SK-N-SH (cell line): ENCODE measurements at regions not wholly inside any gene's neighbourhood (a gene's known extent, or its start where the extent isn't known, plus 50 kb on each side); places are given as distances from the start of the nearest gene placed in this dataset.

Source experiments
- CTCF ChIA-PET: fragments of 300-600, 350-600 bp; formaldehyde crosslinking; extraction: SDS; loops from one replicate; lab custom pipeline; 2021; lab: Yijun Ruan, JAX
- POLR2A ChIA-PET: fragments of 350-600 bp; sonication (Branson Sonifier 250); formaldehyde crosslinking; extraction: SDS; loops from one replicate; lab custom pipeline; 2020; ENCODE audit warnings: antibody characterized with exemption, inconsistent platforms; lab: Yijun Ruan, JAX
- DNase-seq: peaks from one replicate; pipeline ENCODE4 v3.0.0; 2012
- H2AFZ ChIP-seq: fragments of 200-600 bp; sonication (generic); 2 replicates; pipeline ENCODE4 v1.8.1; 2016; ENCODE audit warnings: antibody characterized with exemption, mild to moderate bottlenecking, low read depth
- H3F3A ChIP-seq: fragments of 200-600 bp; sonication (generic); replicated peaks from 2 replicates; pipeline ENCODE3; 2016; ENCODE audit warnings: antibody characterized with exemption, mild to moderate bottlenecking; ENCODE audit not compliant: insufficient read depth
- H3K27ac ChIP-seq, 2 experiments: fragments of 200-500 bp in 1 of 2; fragments of 200-600 bp in 1 of 2; sonication (Bioruptor generic) in 1 of 2; sonication (generic), shearing (Covaris generic) in 1 of 2; 2 replicates each; pipeline versions ENCODE4 v1.5.1 to v1.6.1; 2014 to 2016; ENCODE audit warnings: low read depth in 2 of 2, inconsistent platforms in 1 of 2, low read length in 1 of 2, mild to moderate bottlenecking in 1 of 2, mixed read lengths in 1 of 2
- H3K27me3 ChIP-seq: fragments of 200-600 bp; sonication (generic), shearing (Covaris generic); 2 replicates; pipeline ENCODE4 v1.6.1; 2016; ENCODE audit warnings: mixed run types; ENCODE audit not compliant: insufficient read depth
- H3K36me3 ChIP-seq, 2 experiments: fragments of 200-500 bp in 1 of 2; fragments of 200-600 bp in 1 of 2; sonication (Bioruptor generic) in 1 of 2; sonication (generic) in 1 of 2; replicated peaks in 1 of 2; 2 replicates each; pipeline versions ENCODE3 to v1.5.1; 2014 to 2016; ENCODE audit warnings: low read length in 1 of 2, mild to moderate bottlenecking in 1 of 2; ENCODE audit not compliant: insufficient read depth in 2 of 2, control insufficient read depth in 1 of 2
- H3K4me1 ChIP-seq, 2 experiments: fragments of 200-500 bp in 1 of 2; fragments of 200-600 bp in 1 of 2; sonication (Bioruptor generic) in 1 of 2; sonication (generic), shearing (Covaris generic) in 1 of 2; 2 replicates each; pipeline versions ENCODE4 v1.5.1 to v1.6.1; 2014 to 2016; ENCODE audit warnings: low read depth in 1 of 2, low read length in 1 of 2, mixed run types in 1 of 2; ENCODE audit not compliant: insufficient read depth in 2 of 2, control insufficient read depth in 1 of 2
- H3K4me2 ChIP-seq: fragments of 200-600 bp; sonication (generic), shearing (Covaris generic); 2 replicates; pipeline ENCODE4 v1.6.1; 2017; ENCODE audit warnings: mixed run types
- H3K4me3 ChIP-seq, 2 experiments: fragments of 200-500 bp in 1 of 2; fragments of 200-600 bp in 1 of 2; sonication (Bioruptor generic) in 1 of 2; sonication (generic), shearing (Covaris generic) in 1 of 2; 2 replicates each; pipeline versions ENCODE4 v1.5.1 to v1.8.1; 2014 to 2016; ENCODE audit warnings: low read depth in 2 of 2, inconsistent platforms in 1 of 2, low read length in 1 of 2, mild to moderate bottlenecking in 1 of 2, mixed read lengths in 1 of 2, moderate library complexity in 1 of 2
- H3K79me2 ChIP-seq: fragments of 200-600 bp; sonication (generic); 2 replicates; pipeline ENCODE4 v1.8.1; 2017; ENCODE audit warnings: mild to moderate bottlenecking; ENCODE audit not compliant: insufficient read depth
- H3K9ac ChIP-seq: fragments of 200-600 bp; sonication (generic); 2 replicates; pipeline ENCODE4 v1.6.1; 2017; ENCODE audit warnings: mixed run types
- H3K9me2 ChIP-seq: fragments of 200-600 bp; sonication (generic); 2 replicates; pipeline ENCODE4 v1.6.1; 2017; ENCODE audit warnings: mixed run types
- H3K9me3 ChIP-seq: fragments of 200-600 bp; sonication (generic); 2 replicates; pipeline ENCODE4 v1.6.1; 2017; ENCODE audit warnings: mixed run types, mild to moderate bottlenecking, moderate library complexity
- H4K20me1 ChIP-seq: fragments of 200-600 bp; sonication (generic); 2 replicates; pipeline ENCODE4 v1.6.1; 2017; ENCODE audit warnings: mild to moderate bottlenecking, mixed run types; ENCODE audit not compliant: insufficient read depth
- CHD2 ChIP-seq: fragments of 150-350 bp; IDR thresholded peaks from 2 replicates; pipeline ENCODE4 v1.6.1; 2018; ENCODE audit warnings: low read length; ENCODE audit not compliant: partially characterized antibody
- ELF1 ChIP-seq: IDR thresholded peaks from 2 replicates; pipeline ENCODE4 v1.4.0; 2012
- EP300 ChIP-seq, 2 experiments: IDR thresholded peaks; 2 replicates each; pipeline versions ENCODE4 v1.4.0 to v1.6.1; 2012; ENCODE audit warnings: borderline replicate concordance in 1 of 2, low read depth in 1 of 2, low read length in 1 of 2
- EZH2phosphoT487 ChIP-seq: fragments of 200-600 bp; sonication (generic); IDR thresholded peaks from 2 replicates; pipeline ENCODE4 v1.6.1; 2017; ENCODE audit warnings: low read depth, mixed run types, mild to moderate bottlenecking, antibody characterized with exemption, moderate library complexity, borderline replicate concordance
- FOXJ3 ChIP-seq: sonication (generic); formaldehyde crosslinking; IDR thresholded peaks from 2 replicates; pipeline ENCODE4 v1.5.1; 2020; ENCODE audit warnings: mild to moderate bottlenecking, missing genetic modification reagents
- GATA2 ChIP-seq: sonication (generic); formaldehyde crosslinking; IDR thresholded peaks from 2 replicates; pipeline ENCODE4 v1.5.0; 2020; ENCODE audit warnings: mild to moderate bottlenecking, missing genetic modification reagents
- IRF3 ChIP-seq: fragments of 150-350 bp; IDR thresholded peaks from 2 replicates; pipeline ENCODE4 v1.6.1; 2016; ENCODE audit warnings: mild to moderate bottlenecking, low read depth, low read length
- JUND ChIP-seq: IDR thresholded peaks from 2 replicates; pipeline ENCODE4 v1.4.0; 2012
- MAX ChIP-seq: IDR thresholded peaks from 2 replicates; pipeline ENCODE4 v1.4.0; 2012; ENCODE audit warnings: low read depth
- MEF2A ChIP-seq: IDR thresholded peaks from 2 replicates; pipeline ENCODE4 v1.4.0; 2012; ENCODE audit warnings: low read depth, borderline replicate concordance
- MXI1 ChIP-seq: IDR thresholded peaks from 2 replicates; pipeline ENCODE4 v1.6.1; 2012; ENCODE audit warnings: mild to moderate bottlenecking, low read depth, low read length, improper control_type of control experiment
- RAD21 ChIP-seq: IDR thresholded peaks from 2 replicates; pipeline ENCODE4 v1.6.1; 2012; ENCODE audit warnings: mild to moderate bottlenecking, low read length
- RCOR1 ChIP-seq: fragments of 150-350 bp; IDR thresholded peaks from 2 replicates; pipeline ENCODE4 v1.6.1; 2017; ENCODE audit warnings: antibody characterized with exemption, low read length
- RFX5 ChIP-seq: IDR thresholded peaks from 2 replicates; pipeline ENCODE4 v1.6.1; 2012; ENCODE audit warnings: mild to moderate bottlenecking, improper control_type of control experiment, low read length
- RXRA ChIP-seq: IDR thresholded peaks from 2 replicates; pipeline ENCODE4 v1.4.0; 2012; ENCODE audit warnings: low read depth, mild to moderate bottlenecking, borderline replicate concordance
- TAF1 ChIP-seq: IDR thresholded peaks from 2 replicates; pipeline ENCODE4 v1.6.1; 2012; ENCODE audit warnings: low read depth, mild to moderate bottlenecking, low read length, moderate library complexity, borderline replicate concordance
- TEAD4 ChIP-seq: IDR thresholded peaks from 2 replicates; pipeline ENCODE4 v1.4.0; 2012; ENCODE audit warnings: mild to moderate bottlenecking, borderline replicate concordance; ENCODE audit not compliant: insufficient read depth
- USF2 ChIP-seq: fragments of 150-350 bp; IDR thresholded peaks from 2 replicates; pipeline ENCODE4 v1.6.1; 2017; ENCODE audit warnings: antibody characterized with exemption, low read length, low read depth, borderline replicate concordance
- ZBTB33 ChIP-seq: IDR thresholded peaks from 2 replicates; pipeline ENCODE4 v1.4.0; 2012; ENCODE audit warnings: low read depth, borderline replicate concordance
- WGBS: methylation state at CpG from one replicate; pipeline ENCODE4 v1.1.6; 2017; ENCODE audit warnings: low lambda C conversion rate; 5-methylcytosine and 5-hydroxymethylcytosine counted together

- H3K79me2 ChIP-seq: no peaks in the 10 kb centered on the region
- no peaks in the 10 kb centered on the region for H3K4me1 ChIP-seq
- H3K4me2 ChIP-seq: no peak overlapping the region
- ChIA-PET CTCF (no interaction called here), POLR2A (no interaction called here)
- no peaks in the 10 kb centered on the region for H4K20me1 ChIP-seq
- no peak overlapping the region for H3K9ac ChIP-seq
- H3K27ac ChIP-seq: no peak overlapping the region
- no peaks in the 10 kb centered on the region for H3K36me3 ChIP-seq
- H3K9me3 ChIP-seq: no peaks in the 10 kb centered on the region; the same call in 1 of the 2 replicates
- H2AFZ ChIP-seq: no peak overlapping the region
- 15% methylated on average over 6 of the region's 6 CpGs for WGBS
- H3K9me2 ChIP-seq: no peaks in the 10 kb centered on the region
- no peaks in the 10 kb centered on the region for H3F3A ChIP-seq
- no peak for TF ChIP-seq FOXJ3 (CRISPR knock-in tag)
- TF ChIP-seq ZBTB33: no peak
- no peak for TF ChIP-seq MXI1
- no peak for TF ChIP-seq RXRA
- no peak for TF ChIP-seq USF2
- no peak for TF ChIP-seq EZH2phosphoT487
- no peak for TF ChIP-seq TEAD4
- no peak for TF ChIP-seq RAD21
- no peak for TF ChIP-seq EP300 (IDR thresholded peaks at IDR 0.05; ENCODE audit: borderline replicate concordance in 1 of 2, low read depth in 1 of 2, low read length in 1 of 2)
- no peak for TF ChIP-seq IRF3
- no peak for TF ChIP-seq MAX
- TF ChIP-seq TAF1: no peak
- no peak for TF ChIP-seq RCOR1
- no peak for TF ChIP-seq RFX5
- TF ChIP-seq JUND: no peak
- no peak for TF ChIP-seq MEF2A
- TF ChIP-seq CHD2: no peak
- TF ChIP-seq ELF1: no peak
- TF ChIP-seq GATA2 (CRISPR knock-in tag): no peak
- no peak overlapping the region for H3K4me3 ChIP-seq
- DNase-seq: no peak
- no peaks in the 10 kb centered on the region for H3K27me3 ChIP-seq
Measured at GRCh38 chr5:24376616-24377015, 268.2 kb downstream of the CDH10 start.
